ENCODE measurements at regions not wholly inside any gene's neighbourhood (a gene's known extent, or its start where the extent isn't known, plus 50 kb on each side); places are given as distances from the start of the nearest gene placed in this dataset.

DNA sequence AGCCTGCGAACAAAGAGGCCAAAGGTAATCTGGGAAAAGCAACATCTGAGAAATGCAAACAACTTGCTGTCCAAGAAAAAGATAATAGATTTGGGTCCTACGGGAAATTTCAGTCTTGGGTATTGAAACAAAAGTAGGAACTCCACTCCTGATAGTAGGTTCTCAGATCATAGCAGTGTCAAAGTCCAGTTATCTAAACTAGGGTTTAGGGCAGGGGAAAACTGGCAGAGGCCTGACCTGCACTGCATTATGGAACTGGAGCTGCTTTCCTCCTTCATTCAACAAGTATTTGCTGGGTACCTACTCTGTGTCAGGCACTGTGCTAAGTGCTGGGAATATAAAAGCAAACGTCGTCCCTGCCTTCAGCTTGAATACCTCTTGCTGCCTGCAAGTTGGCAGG is 60.7 kb upstream of the NGF start:
- Histone ChIP-seq H3K4me1 (peaks cover 0 to 17% of the 10 kb centered on the region in 2 donors), H3K36me3 (no peaks in the 10 kb centered on the region), H3K27me3 (no peaks in the 10 kb centered on the region), H3K4me3 (no peak overlapping the region), H3K9me3 (no peaks in the 10 kb centered on the region), H3K27ac (no peak overlapping the region)
- TF ChIP-seq, protein P1, sequence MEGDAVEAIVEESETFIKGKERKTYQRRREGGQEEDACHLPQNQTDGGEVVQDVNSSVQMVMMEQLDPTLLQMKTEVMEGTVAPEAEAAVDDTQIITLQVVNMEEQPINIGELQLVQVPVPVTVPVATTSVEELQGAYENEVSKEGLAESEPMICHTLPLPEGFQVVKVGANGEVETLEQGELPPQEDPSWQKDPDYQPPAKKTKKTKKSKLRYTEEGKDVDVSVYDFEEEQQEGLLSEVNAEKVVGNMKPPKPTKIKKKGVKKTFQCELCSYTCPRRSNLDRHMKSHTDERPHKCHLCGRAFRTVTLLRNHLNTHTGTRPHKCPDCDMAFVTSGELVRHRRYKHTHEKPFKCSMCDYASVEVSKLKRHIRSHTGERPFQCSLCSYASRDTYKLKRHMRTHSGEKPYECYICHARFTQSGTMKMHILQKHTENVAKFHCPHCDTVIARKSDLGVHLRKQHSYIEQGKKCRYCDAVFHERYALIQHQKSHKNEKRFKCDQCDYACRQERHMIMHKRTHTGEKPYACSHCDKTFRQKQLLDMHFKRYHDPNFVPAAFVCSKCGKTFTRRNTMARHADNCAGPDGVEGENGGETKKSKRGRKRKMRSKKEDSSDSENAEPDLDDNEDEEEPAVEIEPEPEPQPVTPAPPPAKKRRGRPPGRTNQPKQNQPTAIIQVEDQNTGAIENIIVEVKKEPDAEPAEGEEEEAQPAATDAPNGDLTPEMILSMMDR (IDR thresholded peaks at IDR 0.05): no peak
- DNase-seq (ENCODE audit: low spot score): no peak
